ENCODE measurements at regions not wholly inside any gene's neighbourhood (a gene's known extent, or its start where the extent isn't known, plus 50 kb on each side); places are given as distances from the start of the nearest gene placed in this dataset.

- Histone ChIP-seq H2AK5ac (ENCODE audit: low read length, severe bottlenecking) (no peak overlapping the region), H4K8ac (ENCODE audit: low read length) (no peak overlapping the region), H3K23ac (ENCODE audit: low read length in 2 of 2) (no peak overlapping the region), H3K79me1 (replicated peaks; ENCODE audit: low read length, poor library complexity, severe bottlenecking) (no peaks in the 10 kb centered on the region), H2BK12ac (ENCODE audit: low read length in 2 of 2) (no peak overlapping the region), H4K91ac (ENCODE audit: low read length) (no peak overlapping the region), H2BK120ac (ENCODE audit: low read depth, low read length) (no peak overlapping the region), H3K14ac (ENCODE audit: low read length in 2 of 2) (no peak overlapping the region), H2BK5ac (ENCODE audit: low read depth, low read length, poor library complexity, severe bottlenecking) (no peak overlapping the region), H3K4me1 (ENCODE audit: control insufficient read depth, insufficient read depth, low read depth, low read length) (no peaks in the 10 kb centered on the region), H3K27ac (ENCODE audit: low read length, poor library complexity, severe bottlenecking) (no peak overlapping the region), H3K4ac (ENCODE audit: low read depth in 1 of 2, low read length in 2 of 2) (no peak overlapping the region), H3K27me3 (ENCODE audit: control insufficient read depth in 1 of 2, insufficient read depth in 1 of 2, low read length in 2 of 2) (peaks cover 0 to 11% of the 10 kb centered on the region in 2 experiments), H3K18ac (ENCODE audit: low read depth in 1 of 2, low read length in 2 of 2) (no peak overlapping the region), H3K9me3 (ENCODE audit: control insufficient read depth, low read length) (no peaks in the 10 kb centered on the region), H3K4me3 (ENCODE audit: insufficient read depth in 1 of 2, low read depth in 1 of 2, low read length in 2 of 2) (no peak overlapping the region), H3K9ac (ENCODE audit: low read length) (no peak overlapping the region), H3K36me3 (ENCODE audit: control insufficient read depth in 1 of 2, insufficient read depth in 2 of 2, low read depth in 1 of 2, low read length in 2 of 2) (no peaks in the 10 kb centered on the region), H3K4me2 (ENCODE audit: low read length, poor library complexity, severe bottlenecking) (no peak overlapping the region), H2AFZ (ENCODE audit: low read depth, low read length) (no peak overlapping the region), H2BK15ac (ENCODE audit: low read depth, poor library complexity, severe bottlenecking) (no peak overlapping the region)
- DNase-seq = no peak
- 93% methylated on average over 1 of the region's 1 CpG for WGBS
These were observed 87.1 kb upstream of the HS3ST2 start for GRCh38 chr16:22726868-22727267.

GRCh38 chr16:22727285-22728166 is 86.4 kb upstream of the HS3ST2 start:
- no peak overlapping the region for H2BK12ac ChIP-seq (ENCODE audit: low read length in 2 of 2)
- no peak overlapping the region for H2AK5ac ChIP-seq (ENCODE audit: low read length, severe bottlenecking)
- 89% methylated on average over 10 of the region's 10 CpGs for WGBS
- H3K14ac ChIP-seq (ENCODE audit: low read length in 2 of 2) = no peak overlapping the region
- H3K27ac ChIP-seq (ENCODE audit: low read length, poor library complexity, severe bottlenecking) = no peak overlapping the region
- no peak overlapping the region for H4K91ac ChIP-seq (ENCODE audit: low read length)
- no peaks in the 10 kb centered on the region for H3K4me1 ChIP-seq (ENCODE audit: control insufficient read depth, insufficient read depth, low read depth, low read length)
- no peak overlapping the region for H2BK5ac ChIP-seq (ENCODE audit: low read depth, low read length, poor library complexity, severe bottlenecking)
- DNase-seq = no peak
- no peak overlapping the region for H3K23ac ChIP-seq (ENCODE audit: low read length in 2 of 2)
- H3K4ac ChIP-seq (ENCODE audit: low read depth in 1 of 2, low read length in 2 of 2) = no peak overlapping the region
- no peak overlapping the region for H2BK120ac ChIP-seq (ENCODE audit: low read depth, low read length)
- H3K9ac ChIP-seq (ENCODE audit: low read length) = no peak overlapping the region
- H2BK15ac ChIP-seq (ENCODE audit: low read depth, poor library complexity, severe bottlenecking) = no peak overlapping the region
- H3K9me3 ChIP-seq (ENCODE audit: control insufficient read depth, low read length) = no peaks in the 10 kb centered on the region
- H2AFZ ChIP-seq (ENCODE audit: low read depth, low read length) = no peak overlapping the region
- H3K4me2 ChIP-seq (ENCODE audit: low read length, poor library complexity, severe bottlenecking) = no peak overlapping the region
- no peak overlapping the region for H3K18ac ChIP-seq (ENCODE audit: low read depth in 1 of 2, low read length in 2 of 2)
- no peaks in the 10 kb centered on the region for H3K36me3 ChIP-seq (ENCODE audit: control insufficient read depth in 1 of 2, insufficient read depth in 2 of 2, low read depth in 1 of 2, low read length in 2 of 2)
- H3K79me1 ChIP-seq (replicated peaks; ENCODE audit: low read length, poor library complexity, severe bottlenecking) = no peaks in the 10 kb centered on the region
- no peak overlapping the region for H3K4me3 ChIP-seq (ENCODE audit: insufficient read depth in 1 of 2, low read depth in 1 of 2, low read length in 2 of 2)
- peaks cover 0 to 6% of the 10 kb centered on the region in 2 experiments for H3K27me3 ChIP-seq (ENCODE audit: control insufficient read depth in 1 of 2, insufficient read depth in 1 of 2, low read length in 2 of 2)
- no peak overlapping the region for H4K8ac ChIP-seq (ENCODE audit: low read length)

- Histone ChIP-seq H4K91ac (ENCODE audit: low read length) (no peak overlapping the region), H2BK5ac (ENCODE audit: low read depth, low read length, poor library complexity, severe bottlenecking) (no peak overlapping the region), H3K36me3 (ENCODE audit: control insufficient read depth in 1 of 2, insufficient read depth in 2 of 2, low read depth in 1 of 2, low read length in 2 of 2) (no peaks in the 10 kb centered on the region), H3K23ac (ENCODE audit: low read length in 2 of 2) (no peak overlapping the region), H3K18ac (ENCODE audit: low read depth in 1 of 2, low read length in 2 of 2) (no peak overlapping the region), H3K9me3 (ENCODE audit: control insufficient read depth, low read length) (no peaks in the 10 kb centered on the region), H2BK120ac (ENCODE audit: low read depth, low read length) (no peak overlapping the region), H3K27me3 (ENCODE audit: control insufficient read depth in 1 of 2, insufficient read depth in 1 of 2, low read length in 2 of 2) (peaks cover 0 to 11% of the 10 kb centered on the region in 2 experiments), H3K27ac (ENCODE audit: low read length, poor library complexity, severe bottlenecking) (no peak overlapping the region), H3K9ac (ENCODE audit: low read length) (no peak overlapping the region), H3K4ac (ENCODE audit: low read depth in 1 of 2, low read length in 2 of 2) (no peak overlapping the region), H3K79me1 (replicated peaks; ENCODE audit: low read length, poor library complexity, severe bottlenecking) (no peaks in the 10 kb centered on the region), H3K4me3 (ENCODE audit: insufficient read depth in 1 of 2, low read depth in 1 of 2, low read length in 2 of 2) (no peak overlapping the region), H2AFZ (ENCODE audit: low read depth, low read length) (no peak overlapping the region), H2AK5ac (ENCODE audit: low read length, severe bottlenecking) (no peak overlapping the region), H3K14ac (ENCODE audit: low read length in 2 of 2) (no peak overlapping the region), H2BK12ac (ENCODE audit: low read length in 2 of 2) (no peak overlapping the region), H2BK15ac (ENCODE audit: low read depth, poor library complexity, severe bottlenecking) (no peak overlapping the region), H4K8ac (ENCODE audit: low read length) (no peak overlapping the region), H3K4me1 (ENCODE audit: control insufficient read depth, insufficient read depth, low read depth, low read length) (no peaks in the 10 kb centered on the region), H3K4me2 (ENCODE audit: low read length, poor library complexity, severe bottlenecking) (no peak overlapping the region)
- no peak for DNase-seq
- 40% methylated on average over 3 of the region's 4 CpGs for WGBS
These were observed 85.7 kb upstream of the HS3ST2 start for GRCh38 chr16:22728167-22728836.

DNA sequence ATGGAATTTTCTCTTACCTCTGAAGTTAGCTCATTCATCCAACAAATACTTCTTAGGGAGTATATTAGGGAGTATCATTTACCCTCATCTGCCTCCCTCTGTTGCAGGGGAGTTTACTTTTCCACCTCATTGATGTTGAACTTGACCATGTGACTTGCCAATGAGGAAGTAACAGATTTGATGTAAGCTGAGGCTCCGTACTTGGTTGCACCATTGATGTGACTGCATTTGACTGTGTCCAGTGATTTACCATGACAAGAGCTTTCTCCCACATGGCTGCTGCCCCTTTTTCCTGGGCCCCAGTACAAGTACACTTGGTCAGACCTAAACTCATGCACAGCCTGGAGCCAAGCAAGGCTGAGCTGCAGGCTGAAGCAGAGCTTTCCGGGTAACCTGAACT is 81.6 kb upstream of the HS3ST2 start:
- Histone ChIP-seq H3K23ac (ENCODE audit: low read length in 2 of 2) (no peak overlapping the region), H3K18ac (ENCODE audit: low read depth in 1 of 2, low read length in 2 of 2) (no peak overlapping the region), H3K36me3 (ENCODE audit: control insufficient read depth in 1 of 2, insufficient read depth in 2 of 2, low read depth in 1 of 2, low read length in 2 of 2) (no peaks in the 10 kb centered on the region), H3K9me3 (ENCODE audit: control insufficient read depth, low read length) (no peaks in the 10 kb centered on the region), H3K27me3 (ENCODE audit: control insufficient read depth in 1 of 2, insufficient read depth in 1 of 2, low read length in 2 of 2) (peaks cover 0 to 12% of the 10 kb centered on the region in 2 experiments), H2BK120ac (ENCODE audit: low read depth, low read length) (no peak overlapping the region), H3K4ac (ENCODE audit: low read depth in 1 of 2, low read length in 2 of 2) (no peak overlapping the region), H2BK15ac (ENCODE audit: low read depth, poor library complexity, severe bottlenecking) (no peak overlapping the region), H4K8ac (ENCODE audit: low read length) (no peak overlapping the region), H3K14ac (ENCODE audit: low read length in 2 of 2) (no peak overlapping the region), H3K27ac (ENCODE audit: low read length, poor library complexity, severe bottlenecking) (no peak overlapping the region), H2AFZ (ENCODE audit: low read depth, low read length) (no peak overlapping the region), H3K4me3 (ENCODE audit: insufficient read depth in 1 of 2, low read depth in 1 of 2, low read length in 2 of 2) (no peak overlapping the region), H4K91ac (ENCODE audit: low read length) (no peak overlapping the region), H3K4me1 (ENCODE audit: control insufficient read depth, insufficient read depth, low read depth, low read length) (no peaks in the 10 kb centered on the region), H2BK12ac (ENCODE audit: low read length in 2 of 2) (no peak overlapping the region), H3K9ac (ENCODE audit: low read length) (no peak overlapping the region), H3K4me2 (ENCODE audit: low read length, poor library complexity, severe bottlenecking) (no peak overlapping the region), H2BK5ac (ENCODE audit: low read depth, low read length, poor library complexity, severe bottlenecking) (no peak overlapping the region), H2AK5ac (ENCODE audit: low read length, severe bottlenecking) (no peak overlapping the region), H3K79me1 (replicated peaks; ENCODE audit: low read length, poor library complexity, severe bottlenecking) (no peaks in the 10 kb centered on the region)
- 93% methylated on average over 2 of the region's 2 CpGs for WGBS
- DNase-seq = no peak

All from mesenchymal stem cell (in vitro differentiated cells and primary cell).